ENCODE measurements at regions not wholly inside any gene's neighbourhood (a gene's known extent, or its start where the extent isn't known, plus 50 kb on each side); places are given as distances from the start of the nearest gene placed in this dataset.

DNA sequence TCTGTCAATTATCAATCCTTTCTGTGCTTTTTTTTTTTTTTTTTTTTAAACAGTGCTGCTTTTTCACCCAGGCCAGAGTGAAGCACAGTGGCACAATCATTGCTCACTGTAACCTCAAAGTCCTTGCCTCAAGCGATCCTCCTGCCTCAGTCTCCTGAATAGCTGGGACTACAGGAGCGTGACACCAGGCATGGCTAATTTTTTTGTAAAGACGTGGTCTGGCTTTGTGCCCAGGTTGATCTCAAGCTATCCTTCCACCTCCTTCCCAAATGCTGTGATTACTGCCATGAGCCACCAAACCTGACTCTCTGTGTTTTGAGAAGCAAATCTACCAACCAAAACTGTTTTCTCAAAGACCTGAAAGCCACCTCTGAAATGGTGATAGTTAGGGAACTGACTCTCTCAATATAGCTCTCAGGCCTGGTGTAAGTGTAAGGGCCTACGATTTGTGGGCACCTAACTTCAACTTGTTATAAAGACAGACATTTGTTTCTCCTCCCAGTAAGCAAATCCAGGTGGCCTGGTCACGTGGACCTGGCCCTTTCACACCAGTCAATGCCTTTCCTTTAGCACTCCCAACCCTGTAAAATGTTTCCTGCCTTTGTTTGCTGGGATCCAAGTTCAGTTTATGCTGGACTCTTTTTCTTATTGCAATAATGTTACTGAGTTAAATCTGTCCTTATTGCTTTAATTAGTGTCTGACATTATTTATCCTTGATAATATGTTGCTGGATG lies 2015.9 kb downstream of the PCDH7 start:
- no peak for TF ChIP-seq ZFX (IDR thresholded peaks at IDR 0.05; ENCODE audit: borderline replicate concordance)
- TF ChIP-seq, protein P1, sequence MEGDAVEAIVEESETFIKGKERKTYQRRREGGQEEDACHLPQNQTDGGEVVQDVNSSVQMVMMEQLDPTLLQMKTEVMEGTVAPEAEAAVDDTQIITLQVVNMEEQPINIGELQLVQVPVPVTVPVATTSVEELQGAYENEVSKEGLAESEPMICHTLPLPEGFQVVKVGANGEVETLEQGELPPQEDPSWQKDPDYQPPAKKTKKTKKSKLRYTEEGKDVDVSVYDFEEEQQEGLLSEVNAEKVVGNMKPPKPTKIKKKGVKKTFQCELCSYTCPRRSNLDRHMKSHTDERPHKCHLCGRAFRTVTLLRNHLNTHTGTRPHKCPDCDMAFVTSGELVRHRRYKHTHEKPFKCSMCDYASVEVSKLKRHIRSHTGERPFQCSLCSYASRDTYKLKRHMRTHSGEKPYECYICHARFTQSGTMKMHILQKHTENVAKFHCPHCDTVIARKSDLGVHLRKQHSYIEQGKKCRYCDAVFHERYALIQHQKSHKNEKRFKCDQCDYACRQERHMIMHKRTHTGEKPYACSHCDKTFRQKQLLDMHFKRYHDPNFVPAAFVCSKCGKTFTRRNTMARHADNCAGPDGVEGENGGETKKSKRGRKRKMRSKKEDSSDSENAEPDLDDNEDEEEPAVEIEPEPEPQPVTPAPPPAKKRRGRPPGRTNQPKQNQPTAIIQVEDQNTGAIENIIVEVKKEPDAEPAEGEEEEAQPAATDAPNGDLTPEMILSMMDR (IDR thresholded peaks at IDR 0.05) = no peak
- H3K27ac ChIP-seq = no peak overlapping the region

DNA sequence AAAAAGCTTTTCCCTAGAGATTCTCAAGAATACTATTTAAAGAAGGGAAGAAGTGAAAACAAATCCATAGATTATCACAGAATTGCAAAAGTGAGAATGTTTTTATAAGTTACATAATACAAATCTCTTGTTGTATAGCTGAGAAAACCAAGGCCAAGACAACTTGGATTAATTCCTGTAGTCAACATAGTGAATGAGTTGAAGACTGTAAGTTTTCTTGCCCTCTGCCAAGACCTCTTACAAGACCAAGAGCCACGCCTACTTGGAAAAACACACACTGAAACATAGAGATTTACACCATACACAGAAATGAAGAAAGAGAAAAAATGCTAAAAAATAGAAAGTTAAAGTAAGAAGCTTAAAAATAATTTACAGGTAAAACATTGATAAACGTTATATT lies 2024.0 kb downstream of the PCDH7 start:
- TF ChIP-seq, protein P1 (IDR thresholded peaks at IDR 0.05) = no peak
- TF ChIP-seq ZFX (IDR thresholded peaks at IDR 0.05; ENCODE audit: borderline replicate concordance) = no peak
- no peak overlapping the region for H3K27ac ChIP-seq

DNA sequence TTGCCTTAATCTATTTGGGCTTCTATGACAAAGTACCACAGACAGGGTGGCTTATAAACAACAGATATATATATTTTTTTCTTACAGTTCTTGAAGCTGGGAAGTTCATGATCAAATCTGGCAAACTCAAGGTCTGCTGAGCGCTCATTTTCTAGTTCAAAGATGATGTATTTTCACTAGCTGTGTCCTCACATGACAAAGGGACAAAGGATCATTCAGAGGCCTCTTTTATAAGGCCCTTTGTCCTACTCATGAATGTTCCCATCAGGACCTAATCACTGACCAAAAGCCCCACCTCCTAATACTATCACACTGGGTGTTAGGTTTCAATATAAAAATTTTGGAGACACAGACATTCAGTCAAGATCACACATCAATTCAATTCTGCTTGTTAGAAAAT lies 2025.2 kb downstream of the PCDH7 start:
- TF ChIP-seq, protein P1 (IDR thresholded peaks at IDR 0.05) = no peak
- no peak for TF ChIP-seq ZFX (IDR thresholded peaks at IDR 0.05; ENCODE audit: borderline replicate concordance)
- no peak overlapping the region for H3K27ac ChIP-seq

DNA sequence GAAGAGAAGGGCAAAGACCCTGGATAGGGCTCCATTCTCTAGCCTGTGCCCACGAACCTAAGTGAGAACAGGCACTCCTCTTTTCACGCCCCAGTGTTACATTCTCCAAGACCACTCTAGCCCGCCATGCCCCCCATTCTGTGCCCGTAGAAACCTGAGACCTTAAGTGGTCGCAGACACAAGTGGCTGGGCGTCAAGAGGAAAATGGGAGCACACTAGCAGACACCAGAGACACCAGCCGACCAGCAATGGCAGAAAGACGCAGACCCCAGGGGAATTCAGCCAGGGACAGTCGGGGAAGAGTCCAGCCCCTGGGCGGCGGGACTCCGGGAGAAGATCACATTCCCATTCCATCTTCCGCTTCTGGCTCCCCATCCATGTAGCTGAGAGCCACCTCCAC lies 2027.9 kb downstream of the PCDH7 start:
- H3K27ac ChIP-seq = no peak overlapping the region
- TF ChIP-seq ZFX (IDR thresholded peaks at IDR 0.05; ENCODE audit: borderline replicate concordance) = no peak
- TF ChIP-seq, protein P1 (IDR thresholded peaks at IDR 0.05) = no peak

DNA sequence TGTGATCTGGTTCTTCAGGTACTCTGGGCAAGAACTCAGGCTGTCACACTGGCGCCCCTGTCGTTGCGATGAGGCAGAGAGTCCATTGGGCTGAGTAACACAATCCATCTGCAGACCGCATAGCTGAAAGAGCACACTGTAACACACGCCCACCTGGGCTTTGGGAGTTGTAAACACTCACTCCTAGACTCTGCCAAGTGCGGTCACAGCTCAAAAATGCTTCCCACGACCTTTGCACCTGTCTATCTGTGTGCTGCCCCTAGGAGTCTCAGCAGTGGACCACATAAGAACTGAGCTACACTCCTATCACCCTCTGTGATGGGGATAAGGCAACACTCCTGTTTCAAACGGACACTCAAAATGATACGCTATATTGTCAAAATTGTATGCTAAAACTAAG lies 2028.3 kb downstream of the PCDH7 start:
- TF ChIP-seq ZFX (IDR thresholded peaks at IDR 0.05; ENCODE audit: borderline replicate concordance) = no peak
- TF ChIP-seq, protein P1 (IDR thresholded peaks at IDR 0.05) = no peak

DNA sequence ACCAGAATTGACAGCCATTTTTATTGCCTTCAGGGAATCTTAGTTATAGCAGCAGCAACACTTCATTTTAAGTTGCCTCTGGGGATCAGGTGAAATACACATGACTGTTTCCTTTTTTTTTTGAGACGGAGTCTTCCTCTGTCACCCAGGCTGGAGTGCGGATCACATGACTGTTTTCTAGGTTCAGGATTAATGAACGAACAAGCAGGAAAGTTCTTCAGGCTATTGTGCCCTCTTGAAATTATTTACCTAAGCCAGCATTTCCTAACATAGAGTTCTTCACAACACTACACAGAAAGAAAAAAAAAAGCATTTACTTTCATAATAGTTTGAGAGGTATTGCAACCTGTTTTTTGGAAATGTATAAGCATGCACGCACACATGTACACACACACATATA lies 2032.8 kb downstream of the PCDH7 start:
- TF ChIP-seq, protein P1 (IDR thresholded peaks at IDR 0.05) = no peak
- no peak for TF ChIP-seq ZFX (IDR thresholded peaks at IDR 0.05; ENCODE audit: borderline replicate concordance)

More for the DNA sequence above, 2028.3 kb downstream of the PCDH7 start:
- H3K27ac ChIP-seq = no peak overlapping the region

DNA sequence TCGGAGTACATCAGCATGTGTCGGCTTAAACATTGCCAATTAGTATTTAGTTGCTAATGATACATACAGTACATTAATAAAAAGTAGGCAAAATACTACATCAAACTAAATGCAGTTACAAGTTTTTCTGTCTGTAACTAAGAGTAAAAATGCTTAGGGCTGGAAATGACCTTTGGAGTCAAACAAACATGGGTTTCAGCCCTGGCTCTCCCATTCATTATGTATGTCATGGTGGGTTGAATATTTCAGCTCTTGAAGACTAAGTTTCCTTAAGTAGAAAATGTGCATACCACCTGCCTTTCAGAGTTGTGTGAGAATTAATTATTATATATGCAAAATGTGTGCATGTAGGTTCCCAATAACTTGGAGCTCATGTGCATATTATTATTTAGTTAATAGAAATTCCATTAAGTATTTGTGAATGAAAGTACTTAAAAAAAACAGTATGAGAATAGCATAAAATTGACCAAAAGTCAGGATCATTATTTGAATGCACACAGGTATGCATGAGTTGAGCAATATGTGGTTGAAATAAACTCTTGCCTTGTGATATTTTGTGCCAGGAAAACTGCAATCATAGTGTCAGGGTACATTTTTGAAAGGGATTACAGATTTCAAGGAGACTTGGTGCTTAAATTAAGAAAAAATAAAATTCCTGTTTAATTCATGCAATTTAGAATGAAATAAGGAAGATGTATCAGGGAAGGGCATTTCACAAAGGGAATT lies 2048.7 kb downstream of the PCDH7 start:
- no peak overlapping the region for H3K27ac ChIP-seq
- no peak for TF ChIP-seq ZFX (IDR thresholded peaks at IDR 0.05; ENCODE audit: borderline replicate concordance)
- TF ChIP-seq, protein P1 (IDR thresholded peaks at IDR 0.05) = no peak

More for the DNA sequence above, 2032.8 kb downstream of the PCDH7 start:
- no peak overlapping the region for H3K27ac ChIP-seq

Measured in 22Rv1 (cell line).